Right lobe of liver (tissue), 4 donors: ENCODE measurements at regions not wholly inside any gene's neighbourhood (a gene's known extent, or its start where the extent isn't known, plus 50 kb on each side); places are given as distances from the start of the nearest gene placed in this dataset.

Experiments
- CTCF ChIP-seq, 4 donors: fragments of 200-600 bp in 3 of 4; fragments of 450-650 bp in 1 of 4; IDR thresholded peaks; one replicate each; pipeline versions ENCODE4 v1.5.1 to v1.8.0; 2016 to 2022; ENCODE audit warnings: antibody characterized with exemption in 4 of 4, mild to moderate bottlenecking in 2 of 4
- POLR2A ChIP-seq: fragments of 450-650 bp; IDR thresholded peaks from one replicate; pipeline ENCODE4 v1.6.1; 2017; ENCODE audit warnings: antibody characterized with exemption, mild to moderate bottlenecking
- donor health status: DM: no; HTN: no; CAD: no.
- donor health status: DM: no; HTN: no; CAD: no.
- donor health status: DM: no; HTN: yes; CAD: no.

GRCh38 chr2:105647731-105648130 is 97.0 kb upstream of the NCK2 start:
- TF ChIP-seq CTCF (IDR thresholded peaks at IDR 0.05): no peak
- no peak for TF ChIP-seq POLR2A
